DND-41 (cell line): ENCODE measurements at regions not wholly inside any gene's neighbourhood (a gene's known extent, or its start where the extent isn't known, plus 50 kb on each side); places are given as distances from the start of the nearest gene placed in this dataset.

Experiments
- ATAC-seq: fragments of 200-7000 bp; cut with Tn5 transposase; 3 replicates; pipeline ENCODE4 v1.9.1; 2021; ENCODE audit warnings: low read depth; ENCODE audit not compliant: insufficient read depth
- DNase-seq: peaks from one replicate; pipeline ENCODE4 v3.0.0-alpha.2; 2020
- H2AFZ ChIP-seq: 2 replicates; pipeline ENCODE4 v1.6.0; 2012; ENCODE audit warnings: low read depth, low read length
- H3K27ac ChIP-seq: 2 replicates; pipeline ENCODE4 v1.5.1; 2012; ENCODE audit warnings: low read length, inconsistent platforms
- H3K27me3 ChIP-seq: fragments of 200-600 bp; sonication (generic); 2 replicates; pipeline ENCODE4 v1.6.0; 2012; ENCODE audit warnings: low read length, mild to moderate bottlenecking, inconsistent platforms; ENCODE audit not compliant: insufficient read depth, poor library complexity
- H3K36me3 ChIP-seq: 2 replicates; pipeline ENCODE4 v1.5.1; 2012; ENCODE audit warnings: low read length, inconsistent platforms; ENCODE audit not compliant: insufficient read depth
- H3K4me1 ChIP-seq: 2 replicates; pipeline ENCODE4 v1.5.1; 2012; ENCODE audit warnings: mild to moderate bottlenecking, low read length; ENCODE audit not compliant: insufficient read depth
- H3K4me2 ChIP-seq: 2 replicates; pipeline ENCODE4 v1.6.0; 2012; ENCODE audit warnings: mild to moderate bottlenecking, moderate library complexity, low read length, inconsistent platforms; ENCODE audit not compliant: insufficient read depth
- H3K4me3 ChIP-seq, 2 experiments: fragments of 200-600 bp in 1 of 2; shearing (Covaris generic) in 1 of 2; 2 replicates each; pipeline ENCODE4 v1.5.1; 2012 to 2016; ENCODE audit warnings: inconsistent platforms in 2 of 2, low read length in 2 of 2, mild to moderate bottlenecking in 2 of 2, low read depth in 1 of 2, moderate library complexity in 1 of 2
- H3K79me2 ChIP-seq: 2 replicates; pipeline ENCODE4 v1.6.0; 2012; ENCODE audit warnings: low read length, inconsistent platforms; ENCODE audit not compliant: insufficient read depth
- H3K9ac ChIP-seq: 2 replicates; pipeline ENCODE4 v1.6.0; 2012; ENCODE audit warnings: low read depth, mild to moderate bottlenecking, inconsistent platforms, low read length, moderate library complexity
- H3K9me3 ChIP-seq: 2 replicates; pipeline ENCODE4 v1.5.1; 2012; ENCODE audit warnings: low read length, moderate library complexity, mild to moderate bottlenecking, inconsistent platforms; ENCODE audit not compliant: insufficient read depth, severe bottlenecking
- H4K20me1 ChIP-seq: 2 replicates; pipeline ENCODE4 v1.6.0; 2012; ENCODE audit warnings: low read length; ENCODE audit not compliant: insufficient read depth
- CTCF ChIP-seq: IDR thresholded peaks from 2 replicates; pipeline ENCODE4 v1.5.1; 2012; ENCODE audit warnings: borderline replicate concordance, low read length, moderate library complexity, mild to moderate bottlenecking; ENCODE audit not compliant: poor library complexity, severe bottlenecking; ENCODE audit errors: extremely low read depth
- EZH2 ChIP-seq: IDR thresholded peaks from 3 replicates; pipeline ENCODE4 v1.6.1; 2012; ENCODE audit warnings: borderline replicate concordance, low read depth, mild to moderate bottlenecking, moderate library complexity, low read length, inconsistent platforms; ENCODE audit not compliant: severe bottlenecking

DNA sequence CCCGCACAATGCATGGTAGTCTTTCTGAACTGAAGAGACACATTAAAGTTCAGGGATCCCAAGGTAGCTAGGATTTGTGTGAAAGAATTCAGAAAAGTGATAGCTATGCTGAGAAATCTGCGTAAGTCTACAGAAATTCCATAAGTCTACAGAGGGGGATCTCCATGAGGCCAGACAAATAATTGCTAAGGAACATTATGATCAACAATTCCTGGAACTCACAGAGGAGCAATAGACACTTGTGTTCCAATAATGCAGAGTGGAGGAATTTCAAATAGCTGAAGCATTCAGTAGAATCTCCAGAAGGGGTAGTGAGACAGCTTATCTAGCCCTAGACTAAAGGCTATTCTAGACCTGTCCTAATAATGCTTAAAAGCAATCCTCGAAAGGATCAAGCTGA, 315.7 kb upstream of the ECI2 start:
- Histone ChIP-seq H3K27ac (no peak overlapping the region), H3K9me3 (peaks cover 5% of the 10 kb centered on the region), H3K36me3 (no peaks in the 10 kb centered on the region), H2AFZ (no peak overlapping the region), H3K27me3 (no peaks in the 10 kb centered on the region), H4K20me1 (no peaks in the 10 kb centered on the region), H3K4me1 (no peaks in the 10 kb centered on the region), H3K4me2 (no peak overlapping the region), H3K9ac (no peak overlapping the region), H3K4me3 (no peak overlapping the region), H3K79me2 (no peaks in the 10 kb centered on the region)
- no peak for ATAC-seq
- TF ChIP-seq CTCF (no peak), EZH2 (no peak)
- DNase-seq = no peak

DNA sequence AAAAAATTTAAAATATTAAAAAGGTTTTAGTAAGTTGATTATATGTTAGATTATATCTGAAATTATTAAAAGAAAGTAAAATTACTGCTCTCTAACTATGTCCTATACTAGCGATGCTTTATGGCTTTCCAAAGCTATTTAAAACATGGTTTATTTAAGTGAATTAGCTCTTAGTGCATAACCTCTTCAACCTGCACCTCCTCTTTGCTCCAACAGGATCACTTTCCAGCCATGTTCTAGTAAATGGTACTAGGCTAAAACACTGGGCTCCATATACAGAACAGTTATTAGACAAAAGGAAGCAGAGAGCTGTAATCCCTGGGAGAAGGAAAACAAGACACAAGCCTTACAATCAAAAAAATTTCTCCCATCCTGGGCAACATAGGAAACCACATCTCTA, 314.9 kb upstream of the ECI2 start:
- no peaks in the 10 kb centered on the region for H3K4me1 ChIP-seq
- DNase-seq (no peak), ATAC-seq (no peak)

DNA sequence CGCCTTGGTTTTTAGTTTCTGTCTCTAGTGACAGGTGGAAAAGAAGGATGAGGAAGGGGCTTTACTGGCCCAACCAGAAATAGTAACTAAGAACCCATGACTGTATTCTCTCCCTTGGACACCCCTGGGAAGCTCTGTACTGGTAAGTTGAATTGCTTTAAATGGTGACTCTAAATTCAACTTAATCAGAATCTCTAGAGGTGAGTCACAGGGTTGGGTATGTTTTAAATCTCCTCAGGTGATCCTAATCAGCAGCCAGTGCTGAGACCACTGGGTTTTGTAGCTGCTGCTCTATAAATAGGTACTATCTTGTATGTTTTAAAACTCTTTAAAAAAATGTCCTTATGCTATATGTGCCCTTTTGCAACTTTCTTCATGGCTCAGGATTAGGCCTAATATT, 314.0 kb upstream of the ECI2 start:
- TF ChIP-seq CTCF (no peak), EZH2 (no peak)
- Histone ChIP-seq H3K36me3 (no peaks in the 10 kb centered on the region), H3K4me1 (no peaks in the 10 kb centered on the region), H3K4me3 (no peak overlapping the region), H3K9me3 (peaks cover 5% of the 10 kb centered on the region), H4K20me1 (no peaks in the 10 kb centered on the region), H3K4me2 (no peak overlapping the region), H3K9ac (no peak overlapping the region), H3K27me3 (no peaks in the 10 kb centered on the region), H3K79me2 (no peaks in the 10 kb centered on the region), H2AFZ (no peak overlapping the region), H3K27ac (no peak overlapping the region)
- no peak for DNase-seq
- ATAC-seq = no peak

More for the DNA sequence above, 314.9 kb upstream of the ECI2 start:
- H2AFZ ChIP-seq = no peak overlapping the region
- no peak overlapping the region for H3K4me3 ChIP-seq
- H3K9me3 ChIP-seq = peaks cover 5% of the 10 kb centered on the region
- TF ChIP-seq CTCF (no peak), EZH2 (no peak)
- H3K27me3 ChIP-seq = no peaks in the 10 kb centered on the region
- H3K27ac ChIP-seq = no peak overlapping the region
- H3K9ac ChIP-seq = no peak overlapping the region
- no peaks in the 10 kb centered on the region for H4K20me1 ChIP-seq
- no peak overlapping the region for H3K4me2 ChIP-seq
- H3K79me2 ChIP-seq = no peaks in the 10 kb centered on the region
- no peaks in the 10 kb centered on the region for H3K36me3 ChIP-seq

- Histone ChIP-seq H3K9me3 (peaks cover 5% of the 10 kb centered on the region), H3K4me1 (no peaks in the 10 kb centered on the region), H2AFZ (no peak overlapping the region), H3K27ac (no peak overlapping the region), H3K4me2 (no peak overlapping the region), H3K4me3 (no peak overlapping the region), H3K36me3 (no peaks in the 10 kb centered on the region), H4K20me1 (no peaks in the 10 kb centered on the region), H3K9ac (no peak overlapping the region), H3K79me2 (no peaks in the 10 kb centered on the region), H3K27me3 (no peaks in the 10 kb centered on the region)
- no peak for TF ChIP-seq CTCF
- no peak for TF ChIP-seq EZH2
- DNase-seq (no peak), ATAC-seq (no peak)
These were observed 313.5 kb upstream of the ECI2 start for GRCh38 chr6:4448841-4449240.
